HG03469 (cell line): ENCODE measurements at regions not wholly inside any gene's neighbourhood (a gene's known extent, or its start where the extent isn't known, plus 50 kb on each side); places are given as distances from the start of the nearest gene placed in this dataset.
"Not testable (repeated sequence)": the region's sequence is repeated elsewhere in the genome, so short reads cannot be mapped to it uniquely, and the experiment has no call there.

Experiments
- ATAC-seq: cut with Tn5 transposase; IDR thresholded peaks from one replicate; pipeline ENCODE4 v1.9.1; 2021; ENCODE audit warnings: mild to moderate bottlenecking, moderate library complexity, moderate number of reproducible peaks; ENCODE audit not compliant: unreplicated experiment

- ATAC-seq = no peak
Measured at GRCh38 chr7:119748251-119748860, 524.6 kb upstream of the KCND2 start.

- ATAC-seq = no peak
Measured at GRCh38 chr7:119748991-119749390, 524.0 kb upstream of the KCND2 start.

GRCh38 chr7:119756687-119757086, 516.3 kb upstream of the KCND2 start:
- ATAC-seq = no peak

- no peak for ATAC-seq
Measured at GRCh38 chr7:119758254-119758653, 514.7 kb upstream of the KCND2 start.

GRCh38 chr7:119761776-119762175, 511.2 kb upstream of the KCND2 start:
- ATAC-seq = no peak

- ATAC-seq = no peak
Measured at GRCh38 chr7:119782286-119782685, 490.7 kb upstream of the KCND2 start.

GRCh38 chr7:119783799-119784198, 489.2 kb upstream of the KCND2 start:
- ATAC-seq = no peak

GRCh38 chr7:119802147-119802546, 470.8 kb upstream of the KCND2 start:
- no peak for ATAC-seq

GRCh38 chr7:119825091-119825655, 447.8 kb upstream of the KCND2 start:
- no peak for ATAC-seq

- ATAC-seq = no peak
Measured at GRCh38 chr7:119826547-119826946, 446.4 kb upstream of the KCND2 start.

- no peak for ATAC-seq
Measured at GRCh38 chr7:119838444-119838843, 434.5 kb upstream of the KCND2 start.

- ATAC-seq = no peak
Measured at GRCh38 chr7:119842337-119842736, 430.6 kb upstream of the KCND2 start.

GRCh38 chr7:119842786-119843185, 430.2 kb upstream of the KCND2 start:
- no peak for ATAC-seq

- no peak for ATAC-seq
Measured at GRCh38 chr7:119861385-119861784, 411.6 kb upstream of the KCND2 start.

GRCh38 chr7:119868387-119868786, 404.6 kb upstream of the KCND2 start:
- ATAC-seq = no peak

GRCh38 chr7:119879835-119880234, 393.1 kb upstream of the KCND2 start:
- ATAC-seq = no peak

GRCh38 chr7:119886007-119886406, 387.0 kb upstream of the KCND2 start:
- no peak for ATAC-seq

GRCh38 chr7:119886525-119886924, 386.4 kb upstream of the KCND2 start:
- not testable (repeated sequence) for ATAC-seq

GRCh38 chr7:119888251-119888650, 384.7 kb upstream of the KCND2 start:
- ATAC-seq = no peak

- ATAC-seq = no peak
Measured at GRCh38 chr7:119890631-119891030, 382.3 kb upstream of the KCND2 start.

- no peak for ATAC-seq
Measured at GRCh38 chr7:119895320-119895719, 377.7 kb upstream of the KCND2 start.

GRCh38 chr7:119896386-119896785, 376.6 kb upstream of the KCND2 start:
- no peak for ATAC-seq
